Heart left ventricle (tissue), 16 donors: ENCODE measurements at regions not wholly inside any gene's neighbourhood (a gene's known extent, or its start where the extent isn't known, plus 50 kb on each side); places are given as distances from the start of the nearest gene placed in this dataset.

Source experiments
- ATAC-seq, 4 donors: fragments of 200-7000 bp; cut with Tn5 transposase; one replicate each; pipeline ENCODE4 v1.9.1; 2020 to 2022; ENCODE audit warnings: moderate library complexity in 4 of 4, mild to moderate bottlenecking in 3 of 4, moderate number of reproducible peaks in 1 of 4
- DNase-seq, 5 donors: peaks; one replicate each; pipeline ENCODE4 v3.0.0-alpha.2; 2020
- H3K27ac ChIP-seq, 12 donors: fragments of 200-600 bp; sonication (generic) in 4 of 12; one replicate each; pipeline versions ENCODE4 v1.5.0 to v1.8.0; 2016 to 2022; ENCODE audit warnings: mild to moderate bottlenecking in 2 of 12
- H3K27me3 ChIP-seq, 9 donors: fragments of 200-600 bp; sonication (generic) in 2 of 9; one replicate each; pipeline versions ENCODE4 v1.5.1 to v1.8.0; 2016 to 2022; ENCODE audit warnings: mild to moderate bottlenecking in 3 of 9
- H3K36me3 ChIP-seq, 9 donors: fragments of 200-600 bp; sonication (generic) in 2 of 9; one replicate each; pipeline versions ENCODE4 v1.5.0 to v1.8.0; 2018 to 2022; ENCODE audit warnings: mild to moderate bottlenecking in 2 of 9
- H3K4me1 ChIP-seq, 12 donors: fragments of 200-600 bp; sonication (generic) in 4 of 12; one replicate each; pipeline versions ENCODE4 v1.5.0 to v1.8.0; 2016 to 2022; ENCODE audit warnings: mild to moderate bottlenecking in 3 of 12
- H3K4me3 ChIP-seq, 12 donors: fragments of 200-600 bp; sonication (generic) in 4 of 12; one replicate each; pipeline versions ENCODE4 v1.5.0 to v1.8.0; 2017 to 2022; ENCODE audit warnings: mild to moderate bottlenecking in 9 of 12, moderate library complexity in 4 of 12
- H3K9me3 ChIP-seq, 12 donors: fragments of 200-600 bp; sonication (generic) in 4 of 12; one replicate each; pipeline versions ENCODE4 v1.5.0 to v1.8.0; 2016 to 2022; ENCODE audit warnings: mild to moderate bottlenecking in 1 of 12
- POLR2A ChIP-seq, 2 donors: fragments of 450-650 bp; IDR thresholded peaks; one replicate each; pipeline ENCODE4 v1.6.1; 2017; ENCODE audit warnings: antibody characterized with exemption in 2 of 2, mild to moderate bottlenecking in 2 of 2, moderate library complexity in 2 of 2
- WGBS, 4 donors: extraction: QIAGEN DNeasy Blood & Tissue Kit in 2 of 4; methylation state at CpG; one replicate each; pipeline versions ENCODE4 v1.1.5 to v1.1.7; 2013 to 2018; 5-methylcytosine and 5-hydroxymethylcytosine counted together
- intact Hi-C, 10 donors: fragments of 100-400 bp; cut with DNase I; formaldehyde crosslinking; loops; one replicate each; pipeline versions ENCODE4 v1.11.1 to v1.14.2; 2022
- TF ChIP-seq, protein P1 (sequence below), 12 donors: fragments of 200-600 bp; sonication (generic) in 4 of 12; IDR thresholded peaks; one replicate each; pipeline versions ENCODE4 v1.5.0 to v1.8.0; 2018 to 2022; ENCODE audit warnings: antibody characterized with exemption in 12 of 12, mild to moderate bottlenecking in 5 of 12
- donor health status: ischemic (EF 13 %, LVEDD 7.1; RV severe dilation, severe dysfunction).
- donor health status: healthy with polysubstance abuse.
- donor health status: DM: no; HTN: yes; CAD: no.
- donor health status: DM: no; HTN: no; CAD: no.
- donor health status: ischemic (EF 25% LVEDD 6.9; RV normal size, moderate dysfunction).
- donor health status: ischemic (EF 25% LVEDD 5.7; RV mildly dilated, moderate dysfunction).
- donor health status: healthy.
- donor health status: DM: yes; HTN: yes; CAD: no.
- donor health status: ischemic (EF 35%, LVEDD 5.7; RV mildly dilated, moderate dysfunction).
- donor health status: nonischemic (EF 11% LVEDD 7.7; RV severe dilation, severe dysfunction).
- donor health status: DM: yes; HTN: yes; CAD: no.
- donor health status: PGD.
- donor health status: ischemic (EF 29% LVEDD 5.4; RV normal size, mild dysfunction).
- donor health status: nonischemic (EF 23%, LVEDD 6.1; RV moderate dilation, normal function).

DNA sequence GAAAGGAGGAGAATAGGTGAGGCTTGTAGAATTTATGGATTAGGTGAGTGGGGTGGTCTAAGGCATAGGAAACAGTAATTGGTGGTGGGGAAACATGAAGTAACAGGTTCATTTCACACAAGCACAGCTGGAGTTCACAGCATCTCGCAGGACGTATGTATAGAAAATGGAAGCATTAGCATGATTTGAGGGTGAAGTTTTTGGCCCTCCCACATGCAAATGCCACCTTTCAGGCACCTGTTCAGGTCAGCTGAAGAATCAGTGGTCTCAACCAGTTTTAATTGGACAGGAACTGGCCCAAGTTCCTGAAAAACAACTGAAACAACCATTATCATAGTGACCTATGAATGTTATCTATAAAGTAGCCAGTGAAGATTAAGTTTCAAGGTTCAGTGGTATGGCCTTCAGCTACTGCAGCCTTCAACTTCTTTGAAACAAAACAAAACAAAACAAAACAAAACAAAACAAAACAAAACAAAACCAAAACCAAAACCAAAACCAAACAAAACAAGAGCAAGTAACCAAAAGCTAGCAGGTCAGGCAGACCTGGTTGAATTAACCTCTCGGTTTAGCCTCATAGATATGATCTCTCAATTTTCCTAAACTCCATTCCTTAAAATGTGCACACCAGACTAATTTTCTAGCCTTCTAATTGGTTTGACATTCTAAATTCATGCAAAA, 102.1 kb upstream of the SPHKAP start:
- no peak overlapping the region for H3K27ac ChIP-seq
- ATAC-seq = no peak
- TF ChIP-seq, protein P1, sequence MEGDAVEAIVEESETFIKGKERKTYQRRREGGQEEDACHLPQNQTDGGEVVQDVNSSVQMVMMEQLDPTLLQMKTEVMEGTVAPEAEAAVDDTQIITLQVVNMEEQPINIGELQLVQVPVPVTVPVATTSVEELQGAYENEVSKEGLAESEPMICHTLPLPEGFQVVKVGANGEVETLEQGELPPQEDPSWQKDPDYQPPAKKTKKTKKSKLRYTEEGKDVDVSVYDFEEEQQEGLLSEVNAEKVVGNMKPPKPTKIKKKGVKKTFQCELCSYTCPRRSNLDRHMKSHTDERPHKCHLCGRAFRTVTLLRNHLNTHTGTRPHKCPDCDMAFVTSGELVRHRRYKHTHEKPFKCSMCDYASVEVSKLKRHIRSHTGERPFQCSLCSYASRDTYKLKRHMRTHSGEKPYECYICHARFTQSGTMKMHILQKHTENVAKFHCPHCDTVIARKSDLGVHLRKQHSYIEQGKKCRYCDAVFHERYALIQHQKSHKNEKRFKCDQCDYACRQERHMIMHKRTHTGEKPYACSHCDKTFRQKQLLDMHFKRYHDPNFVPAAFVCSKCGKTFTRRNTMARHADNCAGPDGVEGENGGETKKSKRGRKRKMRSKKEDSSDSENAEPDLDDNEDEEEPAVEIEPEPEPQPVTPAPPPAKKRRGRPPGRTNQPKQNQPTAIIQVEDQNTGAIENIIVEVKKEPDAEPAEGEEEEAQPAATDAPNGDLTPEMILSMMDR (IDR thresholded peaks at IDR 0.05) = no peak
- no peak for TF ChIP-seq POLR2A (IDR thresholded peaks at IDR 0.05)
- H3K4me1 ChIP-seq = no peaks in the 10 kb centered on the region
- H3K27me3 ChIP-seq = no peaks in the 10 kb centered on the region
- WGBS, 4 donors = 78 to 83% (median 79%) methylated on average over 3 of the region's 3 CpGs
- H3K4me3 ChIP-seq = no peak overlapping the region
- peaks cover 0 to 8% (median 0%) of the 10 kb centered on the region in 12 donors for H3K9me3 ChIP-seq
- intact Hi-C loops = no loop called here
- no peak for DNase-seq
- no peaks in the 10 kb centered on the region for H3K36me3 ChIP-seq

DNA sequence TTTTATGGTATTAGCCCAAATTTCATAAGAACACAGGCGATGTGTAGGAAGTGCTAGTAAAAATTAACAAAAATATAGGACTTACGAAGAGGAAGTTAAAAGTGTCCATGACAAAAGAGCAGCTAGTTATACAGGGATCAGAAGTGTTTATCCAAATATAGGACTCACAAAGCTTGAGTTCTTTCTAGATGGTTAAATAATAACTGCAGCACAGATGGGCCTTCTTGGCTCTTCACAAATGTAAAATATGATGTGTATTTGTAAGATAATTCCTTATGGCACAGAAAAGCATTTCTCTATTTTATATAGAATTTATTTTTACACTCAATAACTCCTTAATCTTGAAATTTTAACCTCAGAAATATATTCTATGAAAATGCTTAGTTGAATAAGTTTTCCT, 100.9 kb upstream of the SPHKAP start:
- WGBS, 4 donors = 70 to 89% (median 78%) methylated on average over 2 of the region's 2 CpGs
- no peak overlapping the region for H3K4me3 ChIP-seq
- DNase-seq (no peak), ATAC-seq (no peak)
- no peak for TF ChIP-seq POLR2A (IDR thresholded peaks at IDR 0.05)
- TF ChIP-seq, protein P1 (IDR thresholded peaks at IDR 0.05) = no peak
- H3K9me3 ChIP-seq = peaks cover 0 to 8% (median 0%) of the 10 kb centered on the region in 12 donors
- H3K27ac ChIP-seq = no peak overlapping the region
- intact Hi-C loops = no loop called here
- no peaks in the 10 kb centered on the region for H3K4me1 ChIP-seq
- no peaks in the 10 kb centered on the region for H3K27me3 ChIP-seq
- H3K36me3 ChIP-seq = no peaks in the 10 kb centered on the region

DNA sequence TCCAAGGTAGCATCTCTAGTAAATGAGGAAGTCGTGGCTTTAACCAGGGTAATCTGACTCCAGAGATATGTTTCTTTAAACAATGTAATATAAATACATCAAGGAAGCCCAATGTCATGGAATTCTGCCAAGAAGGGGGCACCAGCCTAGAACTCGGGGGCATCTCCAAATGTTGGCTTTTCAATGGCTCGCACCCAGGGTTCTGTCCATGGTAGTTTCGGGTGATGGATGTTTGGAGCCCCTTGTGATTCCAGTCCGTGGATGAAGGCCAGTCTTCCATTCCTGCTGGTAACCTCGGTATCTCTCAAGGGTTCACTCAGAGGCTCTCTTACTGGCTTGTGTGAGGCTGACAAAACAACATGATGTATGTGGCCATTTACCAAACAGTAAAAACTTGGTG, 91.7 kb upstream of the SPHKAP start:
- H3K9me3 ChIP-seq = no peaks in the 10 kb centered on the region
- WGBS, 4 donors = 63 to 79% (median 71%) methylated on average over 6 of the region's 6 CpGs
- ATAC-seq (no peak), DNase-seq (no peak)
- no peak overlapping the region for H3K4me3 ChIP-seq
- H3K4me1 ChIP-seq = no peaks in the 10 kb centered on the region
- H3K27me3 ChIP-seq = no peaks in the 10 kb centered on the region
- TF ChIP-seq POLR2A (IDR thresholded peaks at IDR 0.05) = no peak
- TF ChIP-seq, protein P1 (IDR thresholded peaks at IDR 0.05) = no peak
- H3K27ac ChIP-seq = no peak overlapping the region
- intact Hi-C loops = no loop called here
- no peaks in the 10 kb centered on the region for H3K36me3 ChIP-seq

DNA sequence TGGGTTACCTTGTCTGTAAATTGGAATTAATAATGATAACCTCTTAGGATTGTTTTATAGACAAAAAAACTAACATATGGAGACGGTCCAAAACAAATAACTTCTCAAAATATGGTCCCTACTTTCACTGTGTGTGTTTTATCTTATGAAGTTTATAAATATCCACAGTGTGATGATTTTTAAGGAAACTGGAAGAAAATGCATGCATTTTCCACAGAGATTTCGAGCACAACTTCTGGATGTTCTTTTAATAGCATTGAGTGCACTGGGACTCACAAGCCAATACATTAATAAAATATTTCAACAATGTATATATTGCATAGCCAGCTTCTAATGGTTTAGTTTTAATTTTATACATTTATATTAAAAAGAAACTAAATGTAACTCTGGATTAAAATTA, 87.9 kb upstream of the SPHKAP start:
- Histone ChIP-seq H3K9me3 (no peaks in the 10 kb centered on the region), H3K4me1 (no peaks in the 10 kb centered on the region), H3K27ac (no peak overlapping the region), H3K27me3 (no peaks in the 10 kb centered on the region), H3K36me3 (no peaks in the 10 kb centered on the region), H3K4me3 (no peak overlapping the region)
- TF ChIP-seq, protein P1 (IDR thresholded peaks at IDR 0.05) = no peak
- TF ChIP-seq POLR2A (IDR thresholded peaks at IDR 0.05) = no peak
- intact Hi-C loops = no loop called here
- DNase-seq (no peak), ATAC-seq (no peak)
- WGBS, 4 donors = 51 to 63% (median 59%) methylated on average over 2 of the region's 2 CpGs
